ENCODE measurements at regions not wholly inside any gene's neighbourhood (a gene's known extent, or its start where the extent isn't known, plus 50 kb on each side); places are given as distances from the start of the nearest gene placed in this dataset.

DNA sequence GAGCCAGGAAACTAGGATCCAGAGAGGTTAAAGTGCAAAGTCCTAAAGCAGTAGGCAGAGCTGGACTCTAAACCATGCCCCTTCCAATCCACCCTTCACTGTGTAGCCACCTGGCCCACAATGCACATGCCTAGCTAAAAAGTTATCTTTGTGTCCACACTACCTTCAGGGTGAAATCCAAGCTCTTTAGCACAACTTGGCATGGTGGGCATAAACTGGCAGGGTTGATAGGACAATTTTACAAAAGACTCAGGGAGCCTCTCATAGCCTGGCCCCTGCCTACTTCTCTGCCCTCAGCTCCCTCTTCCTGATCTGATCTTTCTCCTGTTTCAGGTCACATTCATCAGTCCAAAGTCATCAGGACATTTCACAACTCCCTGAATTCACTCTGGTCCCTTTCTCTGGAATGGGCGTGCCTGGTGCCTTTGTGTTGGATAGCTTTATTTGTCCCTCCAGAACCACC, 513.9 kb downstream of the OMA1 start:
- peaks cover 3 to 7% of the 10 kb centered on the region in 2 donors for H3K27me3 ChIP-seq (ENCODE audit: control insufficient read depth in 2 of 2, insufficient read depth in 2 of 2, low read length in 2 of 2)
- no peaks in the 10 kb centered on the region for H3K4me1 Mint-ChIP-seq
- no peaks in the 10 kb centered on the region for H3K36me3 ChIP-seq (replicated peaks in 1 of 2; ENCODE audit: control insufficient read depth in 1 of 2, insufficient read depth in 2 of 2, low read length in 2 of 2)
- no peak overlapping the region for H3K9ac ChIP-seq (ENCODE audit: insufficient read depth, low read length, poor library complexity, severe bottlenecking)
- no peak overlapping the region for H3K27ac Mint-ChIP-seq
- peaks cover 0 to 2% (median 0%) of the 10 kb centered on the region in 7 donors for H3K9me3 Mint-ChIP-seq
- no peaks in the 10 kb centered on the region for H3K79me2 ChIP-seq (ENCODE audit: insufficient read depth, low read length)
- intact Hi-C loops (cut with micrococcal nuclease) = no loop called here
- no peak overlapping the region for H3K4me3 Mint-ChIP-seq
- no peaks in the 10 kb centered on the region for H3K9me3 ChIP-seq (replicated peaks in 1 of 2; ENCODE audit: control insufficient read depth in 1 of 2, insufficient read depth in 1 of 2, low read length in 2 of 2)
- no peak overlapping the region for H3K4me3 ChIP-seq (replicated peaks in 1 of 3; ENCODE audit: low read depth in 2 of 3, low read length in 3 of 3)
- H3K27me3 Mint-ChIP-seq (ENCODE audit: low read depth in 3 of 3) = peaks cover 4 to 13% (median 7%) of the 10 kb centered on the region in 3 donors
- no CpG with 5 or more reads among the region's 1 CpG for WGBS (ENCODE audit: insufficient coverage)
- H3K4me2 ChIP-seq (replicated peaks; ENCODE audit: extremely low read depth, low read length, poor library complexity, severe bottlenecking) = no peak overlapping the region
- H2AFZ ChIP-seq (ENCODE audit: insufficient read depth, low read depth, low read length, poor library complexity, severe bottlenecking) = no peak overlapping the region
- TF ChIP-seq, protein P1, sequence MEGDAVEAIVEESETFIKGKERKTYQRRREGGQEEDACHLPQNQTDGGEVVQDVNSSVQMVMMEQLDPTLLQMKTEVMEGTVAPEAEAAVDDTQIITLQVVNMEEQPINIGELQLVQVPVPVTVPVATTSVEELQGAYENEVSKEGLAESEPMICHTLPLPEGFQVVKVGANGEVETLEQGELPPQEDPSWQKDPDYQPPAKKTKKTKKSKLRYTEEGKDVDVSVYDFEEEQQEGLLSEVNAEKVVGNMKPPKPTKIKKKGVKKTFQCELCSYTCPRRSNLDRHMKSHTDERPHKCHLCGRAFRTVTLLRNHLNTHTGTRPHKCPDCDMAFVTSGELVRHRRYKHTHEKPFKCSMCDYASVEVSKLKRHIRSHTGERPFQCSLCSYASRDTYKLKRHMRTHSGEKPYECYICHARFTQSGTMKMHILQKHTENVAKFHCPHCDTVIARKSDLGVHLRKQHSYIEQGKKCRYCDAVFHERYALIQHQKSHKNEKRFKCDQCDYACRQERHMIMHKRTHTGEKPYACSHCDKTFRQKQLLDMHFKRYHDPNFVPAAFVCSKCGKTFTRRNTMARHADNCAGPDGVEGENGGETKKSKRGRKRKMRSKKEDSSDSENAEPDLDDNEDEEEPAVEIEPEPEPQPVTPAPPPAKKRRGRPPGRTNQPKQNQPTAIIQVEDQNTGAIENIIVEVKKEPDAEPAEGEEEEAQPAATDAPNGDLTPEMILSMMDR (IDR thresholded peaks at IDR 0.05) = no peak
- no peaks in the 10 kb centered on the region for H3K4me1 ChIP-seq (ENCODE audit: control insufficient read depth in 1 of 2, insufficient read depth in 2 of 2, low read length in 2 of 2)
- no peak overlapping the region for H3K27ac ChIP-seq (ENCODE audit: low read depth in 1 of 2, low read length in 2 of 2)
- DNase-seq = no peak
- no peaks in the 10 kb centered on the region for H4K20me1 ChIP-seq (ENCODE audit: insufficient read depth, low read length)
- H3K36me3 Mint-ChIP-seq = no peaks in the 10 kb centered on the region

DNA sequence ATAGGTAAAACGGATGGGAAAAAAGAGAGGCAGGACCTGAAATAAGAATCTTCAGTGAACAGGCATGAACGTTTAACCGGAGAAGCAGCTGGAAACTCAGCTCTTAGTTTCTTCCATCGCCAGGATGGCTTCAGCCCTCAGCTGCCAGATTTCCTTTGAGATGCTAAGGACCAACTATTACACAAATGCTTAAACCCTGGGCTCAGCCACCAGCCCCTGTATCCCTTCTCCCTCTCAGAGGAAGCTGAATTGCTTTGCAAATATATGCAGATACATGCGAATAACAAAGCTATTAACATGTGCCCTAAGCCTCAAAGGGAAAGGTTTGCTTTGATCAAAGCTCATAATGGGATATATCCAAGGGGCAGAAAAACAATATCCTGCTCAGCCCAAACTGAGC, 515.1 kb downstream of the OMA1 start:
- H3K4me1 ChIP-seq (ENCODE audit: control insufficient read depth in 1 of 2, insufficient read depth in 2 of 2, low read length in 2 of 2) = no peaks in the 10 kb centered on the region
- H3K36me3 Mint-ChIP-seq = no peaks in the 10 kb centered on the region
- no peak overlapping the region for H3K4me3 ChIP-seq (replicated peaks in 1 of 3; ENCODE audit: low read depth in 2 of 3, low read length in 3 of 3)
- no peak overlapping the region for H3K4me3 Mint-ChIP-seq
- intact Hi-C loops (cut with micrococcal nuclease) = no loop called here
- no peaks in the 10 kb centered on the region for H3K36me3 ChIP-seq (replicated peaks in 1 of 2; ENCODE audit: control insufficient read depth in 1 of 2, insufficient read depth in 2 of 2, low read length in 2 of 2)
- H3K9ac ChIP-seq (ENCODE audit: insufficient read depth, low read length, poor library complexity, severe bottlenecking) = no peak overlapping the region
- H3K27ac Mint-ChIP-seq = no peak overlapping the region
- no peaks in the 10 kb centered on the region for H3K9me3 ChIP-seq (replicated peaks in 1 of 2; ENCODE audit: control insufficient read depth in 1 of 2, insufficient read depth in 1 of 2, low read length in 2 of 2)
- TF ChIP-seq, protein P1 (IDR thresholded peaks at IDR 0.05) = no peak
- H3K4me2 ChIP-seq (replicated peaks; ENCODE audit: extremely low read depth, low read length, poor library complexity, severe bottlenecking) = no peak overlapping the region
- no peak overlapping the region for H3K27ac ChIP-seq (ENCODE audit: low read depth in 1 of 2, low read length in 2 of 2)
- peaks cover 0 to 6% (median 0%) of the 10 kb centered on the region in 7 donors for H3K9me3 Mint-ChIP-seq
- no peaks in the 10 kb centered on the region for H4K20me1 ChIP-seq (ENCODE audit: insufficient read depth, low read length)
- H3K27me3 Mint-ChIP-seq (ENCODE audit: low read depth in 3 of 3) = peaks cover 4 to 13% (median 6%) of the 10 kb centered on the region in 3 donors
- H3K79me2 ChIP-seq (ENCODE audit: insufficient read depth, low read length) = no peaks in the 10 kb centered on the region
- no peak overlapping the region for H2AFZ ChIP-seq (ENCODE audit: insufficient read depth, low read depth, low read length, poor library complexity, severe bottlenecking)
- 49% methylated on average over 5 of the region's 5 CpGs for WGBS (ENCODE audit: insufficient coverage)
- peaks cover 3 to 7% of the 10 kb centered on the region in 2 donors for H3K27me3 ChIP-seq (ENCODE audit: control insufficient read depth in 2 of 2, insufficient read depth in 2 of 2, low read length in 2 of 2)
- no peak for DNase-seq
- no peaks in the 10 kb centered on the region for H3K4me1 Mint-ChIP-seq
